Tibial artery (tissue), 4 donors: ENCODE measurements at regions not wholly inside any gene's neighbourhood (a gene's known extent, or its start where the extent isn't known, plus 50 kb on each side); places are given as distances from the start of the nearest gene placed in this dataset.

ENCODE experiments used
- DNase-seq, 2 donors: peaks; one replicate each; pipeline ENCODE4 v3.0.0-alpha.2; 2019
- H3K27ac ChIP-seq, 2 donors: fragments of 200-600 bp; sonication (generic) in 1 of 2; 1 replicate in 1 of 2; 2 replicates in 1 of 2; pipeline ENCODE4 v1.5.1; 2018 to 2019; ENCODE audit warnings: mild to moderate bottlenecking in 1 of 2
- H3K27me3 ChIP-seq, 2 donors: fragments of 200-600 bp; sonication (generic) in 1 of 2; one replicate each; pipeline versions ENCODE4 v1.5.1 to v1.6.0; 2016 to 2019
- H3K36me3 ChIP-seq, 3 donors: fragments of 200-600 bp; sonication (generic) in 2 of 3; one replicate each; pipeline ENCODE4 v1.5.1; 2016 to 2019; ENCODE audit warnings: mild to moderate bottlenecking in 2 of 3
- H3K4me1 ChIP-seq, 4 donors: fragments of 200-600 bp; sonication (generic) in 2 of 4; 1 replicate in 3 of 4; 2 replicates in 1 of 4; pipeline ENCODE4 v1.5.1; 2016 to 2019
- H3K4me3 ChIP-seq, 2 donors: fragments of 200-600 bp; sonication (generic) in 1 of 2; 1 replicate in 1 of 2; 2 replicates in 1 of 2; pipeline ENCODE4 v1.5.1; 2018 to 2019; ENCODE audit warnings: mild to moderate bottlenecking in 2 of 2
- H3K9me3 ChIP-seq, 3 donors: fragments of 200-600 bp; sonication (generic) in 1 of 3; one replicate each; pipeline ENCODE4 v1.5.1; 2016 to 2019
- CTCF ChIP-seq, 2 experiments: fragments of 200-600 bp in 1 of 2; fragments of 450-650 bp in 1 of 2; IDR thresholded peaks; one replicate each; pipeline ENCODE4 v1.5.1; 2017 to 2019; ENCODE audit warnings: antibody characterized with exemption in 2 of 2, mild to moderate bottlenecking in 1 of 2, moderate library complexity in 1 of 2
- intact Hi-C: fragments of 100-400 bp; cut with DNase I; formaldehyde crosslinking; loops from one replicate; pipeline ENCODE4 v1.15.0; 2023; ENCODE audit warnings: low total_unique reads

- no peak overlapping the region for H3K4me3 ChIP-seq
- H3K4me1 ChIP-seq = no peaks in the 10 kb centered on the region
- TF ChIP-seq CTCF (IDR thresholded peaks at IDR 0.05) = no peak
- DNase-seq = no peak
- no peaks in the 10 kb centered on the region for H3K36me3 ChIP-seq
- peaks cover 0 to 5% (median 2%) of the 10 kb centered on the region in 3 donors for H3K9me3 ChIP-seq
- no peak overlapping the region for H3K27ac ChIP-seq
- H3K27me3 ChIP-seq = no peaks in the 10 kb centered on the region
- intact Hi-C loops = no loop called here
These were observed 88.0 kb downstream of the XCL2 start for GRCh38 chr1:168455764-168456163.

GRCh38 chr1:168454211-168454815 is 89.5 kb downstream of the XCL2 start:
- no peak for TF ChIP-seq CTCF (IDR thresholded peaks at IDR 0.05)
- intact Hi-C loops = no loop called here
- H3K27ac ChIP-seq = no peak overlapping the region
- H3K4me1 ChIP-seq = no peaks in the 10 kb centered on the region
- no peaks in the 10 kb centered on the region for H3K27me3 ChIP-seq
- H3K4me3 ChIP-seq = no peak overlapping the region
- no peaks in the 10 kb centered on the region for H3K36me3 ChIP-seq
- no peak for DNase-seq
- H3K9me3 ChIP-seq = peaks cover 0 to 5% (median 0%) of the 10 kb centered on the region in 3 donors

GRCh38 chr1:168453056-168453455 is 90.7 kb downstream of the XCL2 start:
- intact Hi-C loops = no loop called here
- Histone ChIP-seq H3K4me1 (no peaks in the 10 kb centered on the region), H3K9me3 (peaks cover 0 to 5% (median 0%) of the 10 kb centered on the region in 3 donors), H3K36me3 (no peaks in the 10 kb centered on the region), H3K4me3 (no peak overlapping the region), H3K27ac (no peak overlapping the region), H3K27me3 (no peaks in the 10 kb centered on the region)
- DNase-seq = no peak
- no peak for TF ChIP-seq CTCF (IDR thresholded peaks at IDR 0.05)

- Histone ChIP-seq H3K27me3 (no peaks in the 10 kb centered on the region), H3K4me1 (no peaks in the 10 kb centered on the region), H3K9me3 (peaks cover 0 to 5% (median 0%) of the 10 kb centered on the region in 3 donors), H3K36me3 (no peaks in the 10 kb centered on the region), H3K27ac (no peak overlapping the region), H3K4me3 (no peak overlapping the region)
- TF ChIP-seq CTCF (IDR thresholded peaks at IDR 0.05) = no peak
- no peak for DNase-seq
- intact Hi-C loops = no loop called here
These were observed 91.5 kb downstream of the XCL2 start for GRCh38 chr1:168452329-168452728.

- no peak overlapping the region for H3K27ac ChIP-seq
- TF ChIP-seq CTCF (IDR thresholded peaks at IDR 0.05) = no peak
- no peak for DNase-seq
- intact Hi-C loops = loop anchor here (10.0 kb wide), 1 partner anchor 117 kb away; no protein-coding TSS in a partner anchor
- no peaks in the 10 kb centered on the region for H3K27me3 ChIP-seq
- H3K9me3 ChIP-seq = peaks cover 0 to 5% (median 0%) of the 10 kb centered on the region in 3 donors
- H3K36me3 ChIP-seq = no peaks in the 10 kb centered on the region
- H3K4me3 ChIP-seq = no peak overlapping the region
- no peaks in the 10 kb centered on the region for H3K4me1 ChIP-seq
These were observed 95.9 kb downstream of the XCL2 start for GRCh38 chr1:168447871-168448270.
